GM06990 (cell line): ENCODE measurements at regions not wholly inside any gene's neighbourhood (a gene's known extent, or its start where the extent isn't known, plus 50 kb on each side); places are given as distances from the start of the nearest gene placed in this dataset.

Experiments
- DNase-seq: peaks from one replicate; pipeline ENCODE4 v3.0.0-alpha.2; 2011; ENCODE audit not compliant: insufficient read length; ENCODE audit errors: extremely low read depth
- H3K27me3 ChIP-seq: replicated peaks from 2 replicates; pipeline ENCODE4 v1.6.0; 2011; ENCODE audit warnings: low read length; ENCODE audit not compliant: control insufficient read depth, insufficient read depth
- H3K36me3 ChIP-seq: 2 replicates; pipeline ENCODE4 v1.5.1; 2011; ENCODE audit warnings: low read length; ENCODE audit not compliant: control insufficient read depth, insufficient read depth
- H3K4me3 ChIP-seq: replicated peaks from 2 replicates; pipeline ENCODE4 v1.5.1; 2011; ENCODE audit warnings: low read depth, mild to moderate bottlenecking, control low read depth, low read length
- CTCF ChIP-seq: IDR thresholded peaks from 2 replicates; pipeline ENCODE4 v1.5.1; 2011; ENCODE audit warnings: low read length, control low read depth, mild to moderate bottlenecking, inconsistent platforms; ENCODE audit not compliant: insufficient read depth, poor library complexity, severe bottlenecking

DNA sequence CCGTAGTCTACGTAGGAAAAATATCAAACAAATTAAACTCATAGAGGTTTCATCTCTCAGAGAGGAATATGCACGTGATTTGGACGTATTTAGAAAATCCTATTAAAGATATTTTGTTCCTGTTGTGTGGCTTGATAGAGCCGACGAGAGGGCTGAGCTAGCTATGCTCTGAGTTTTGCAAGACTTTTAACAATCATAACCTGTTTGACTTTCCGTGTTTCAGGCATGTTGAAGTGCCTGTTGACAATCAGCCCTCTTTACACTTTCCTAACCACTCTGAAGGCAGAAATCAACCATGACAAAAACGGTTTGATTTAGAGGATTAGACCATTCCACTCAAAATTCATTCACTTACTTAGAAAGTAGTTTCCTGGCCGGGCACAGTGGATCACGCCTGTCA is 297.3 kb downstream of the ASMT start:
- Histone ChIP-seq H3K4me3 (no peak overlapping the region), H3K27me3 (no peaks in the 10 kb centered on the region), H3K36me3 (no peaks in the 10 kb centered on the region)
- no peak for DNase-seq
- no peak for TF ChIP-seq CTCF

DNA sequence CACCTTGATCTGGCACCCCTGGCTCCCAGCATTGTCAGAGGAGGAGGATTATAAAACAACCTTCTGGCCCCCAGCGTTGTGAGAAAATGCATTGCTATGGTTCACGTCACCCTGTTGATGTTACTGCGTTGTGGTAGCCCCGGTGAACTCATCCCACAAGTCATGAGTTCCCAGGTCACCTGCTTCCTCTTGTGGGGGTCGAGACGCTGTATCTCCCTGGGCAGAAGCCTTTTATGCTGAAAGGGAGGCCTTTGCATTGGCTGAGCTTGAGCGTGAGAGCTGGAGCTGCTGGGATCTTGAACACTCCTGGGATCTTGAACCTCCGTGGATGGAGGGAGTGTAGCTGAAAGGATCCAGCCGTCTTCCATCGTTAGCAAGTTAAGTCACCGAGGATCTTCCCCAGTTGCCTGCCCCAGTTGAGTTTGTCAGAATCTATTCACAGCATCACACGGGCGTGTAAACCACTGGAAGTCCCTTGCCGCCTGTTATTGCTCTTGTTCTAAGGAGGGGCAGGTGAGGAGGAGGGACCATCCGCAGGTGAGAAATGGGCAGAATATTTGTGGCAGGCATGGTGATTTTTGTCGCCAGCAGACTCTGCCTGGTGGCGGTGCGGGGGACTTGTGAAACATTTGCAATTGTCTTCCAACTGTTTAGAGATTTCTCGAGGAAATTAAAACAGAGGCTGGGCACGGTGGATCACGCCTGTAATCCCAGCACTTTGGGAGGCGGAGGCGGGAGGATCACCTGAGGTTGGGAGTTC is 299.9 kb downstream of the ASMT start:
- no peak for DNase-seq
- H3K4me3 ChIP-seq: no peak overlapping the region
- H3K36me3 ChIP-seq: no peaks in the 10 kb centered on the region
- H3K27me3 ChIP-seq: no peaks in the 10 kb centered on the region
- no peak for TF ChIP-seq CTCF

GRCh38 chrX:1918780-1919179 is 303.9 kb downstream of the ASMT start:
- TF ChIP-seq CTCF: no peak
- DNase-seq: no peak
- no peaks in the 10 kb centered on the region for H3K36me3 ChIP-seq
- no peaks in the 10 kb centered on the region for H3K27me3 ChIP-seq
- no peak overlapping the region for H3K4me3 ChIP-seq

DNA sequence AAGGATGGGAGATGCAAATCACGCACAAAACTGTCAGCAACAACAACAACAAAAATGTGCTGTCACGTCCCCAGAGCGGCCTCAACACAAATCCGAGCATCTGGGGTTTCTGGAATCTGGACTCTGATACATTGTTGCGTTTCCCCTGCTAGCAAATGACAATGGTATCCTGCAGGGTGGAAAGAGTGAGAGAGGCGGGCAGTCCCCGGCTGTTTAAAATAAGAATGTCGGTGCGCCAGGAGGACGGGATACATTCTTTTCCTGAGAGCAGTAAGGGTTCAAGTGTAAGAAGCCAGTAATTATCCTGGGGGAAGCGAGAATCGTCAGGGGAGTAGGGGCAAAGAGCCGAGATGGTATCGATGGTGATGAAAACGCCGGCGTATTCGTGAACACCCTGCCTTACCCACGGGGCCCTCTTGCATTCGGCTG is 310.2 kb downstream of the ASMT start:
- Histone ChIP-seq H3K27me3 (no peaks in the 10 kb centered on the region), H3K36me3 (no peaks in the 10 kb centered on the region), H3K4me3 (no peak overlapping the region)
- no peak for TF ChIP-seq CTCF
- no peak for DNase-seq

DNA sequence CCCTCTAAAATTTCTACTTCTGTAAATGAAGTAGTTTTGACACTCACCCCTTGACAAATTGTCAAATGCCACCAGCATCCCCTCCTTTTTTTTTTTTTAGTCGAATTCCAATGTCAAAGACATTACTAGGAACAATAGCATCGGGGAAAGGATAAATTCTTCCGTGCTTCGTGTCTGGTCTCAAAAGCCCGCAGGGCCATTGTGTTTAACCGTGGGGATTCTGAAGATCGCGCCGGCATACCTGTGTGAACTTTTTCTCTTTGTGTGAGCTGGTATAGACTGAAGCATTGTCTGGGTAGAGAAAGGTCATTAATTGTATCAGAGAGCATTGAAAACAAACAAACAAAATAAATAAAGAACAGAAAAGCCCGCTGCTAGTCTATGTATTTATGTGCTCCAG is 313.9 kb downstream of the ASMT start:
- Histone ChIP-seq H3K4me3 (no peak overlapping the region), H3K36me3 (no peaks in the 10 kb centered on the region), H3K27me3 (no peaks in the 10 kb centered on the region)
- TF ChIP-seq CTCF: no peak
- DNase-seq: no peak

- TF ChIP-seq CTCF: no peak
- no peak overlapping the region for H3K4me3 ChIP-seq
- no peaks in the 10 kb centered on the region for H3K36me3 ChIP-seq
- no peak for DNase-seq
- no peaks in the 10 kb centered on the region for H3K27me3 ChIP-seq
These were observed 317.4 kb downstream of the ASMT start for GRCh38 chrX:1932231-1932630.
